GM18861 (cell line): ENCODE measurements at regions not wholly inside any gene's neighbourhood (a gene's known extent, or its start where the extent isn't known, plus 50 kb on each side); places are given as distances from the start of the nearest gene placed in this dataset.

Experiments
- ATAC-seq: cut with Tn5 transposase; IDR thresholded peaks from one replicate; pipeline ENCODE4 v1.9.1; 2021; ENCODE audit not compliant: unreplicated experiment

DNA sequence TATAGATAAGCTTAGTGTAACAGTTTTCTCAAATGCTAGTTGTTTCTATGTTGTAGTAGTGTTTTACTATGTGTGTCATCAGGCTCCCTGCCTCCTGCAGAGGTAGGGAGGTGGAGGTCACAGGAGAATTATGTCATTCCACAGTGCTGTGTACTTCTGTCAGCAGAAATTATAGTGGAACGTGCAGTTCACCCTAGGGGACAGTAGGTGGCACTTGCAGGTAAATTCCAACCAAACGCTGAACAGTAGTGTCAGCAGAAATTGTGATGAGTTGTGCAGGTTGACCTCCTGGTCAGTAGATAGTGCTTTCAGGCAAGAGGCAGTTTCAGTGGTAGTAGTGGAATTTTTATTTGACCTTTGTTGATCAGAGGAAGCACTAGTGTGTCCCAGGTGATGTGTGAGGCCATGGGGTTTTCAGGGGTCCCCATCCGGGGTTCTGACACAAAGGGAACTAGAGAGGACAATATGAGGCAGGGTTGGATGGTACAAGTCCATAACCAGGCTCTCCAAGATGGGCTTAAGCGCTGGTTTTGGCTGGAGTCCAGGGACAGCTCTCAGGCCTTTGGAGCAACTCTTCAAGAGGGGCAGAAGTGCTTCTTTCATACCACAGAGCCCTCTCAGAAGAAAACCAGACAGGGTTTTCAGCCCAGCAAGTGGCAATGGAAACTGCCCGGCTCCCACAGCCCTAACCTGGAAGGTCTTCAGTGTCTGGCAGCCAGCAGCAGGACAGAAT, 402.9 kb downstream of the CYLC2 start:
- peak; percentile 97 for ATAC-seq

DNA sequence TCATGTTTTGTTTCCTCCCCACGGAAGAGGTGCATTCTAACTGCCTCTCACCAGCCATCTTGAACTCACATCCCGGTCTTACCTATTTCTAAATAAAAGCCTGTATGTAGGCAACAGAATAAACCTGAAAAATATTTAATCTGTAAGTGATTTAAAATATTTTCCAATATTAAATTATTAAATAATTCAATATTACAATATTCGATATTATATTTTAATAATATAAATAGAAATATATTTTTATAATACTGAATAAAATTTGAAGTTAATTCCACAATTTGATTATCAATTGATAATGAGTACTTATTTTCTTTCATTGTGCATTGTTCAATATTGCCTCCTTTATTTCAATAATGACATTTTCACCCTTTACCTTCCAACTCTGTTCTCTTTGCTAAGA, 404.4 kb downstream of the CYLC2 start:
- no peak for ATAC-seq

DNA sequence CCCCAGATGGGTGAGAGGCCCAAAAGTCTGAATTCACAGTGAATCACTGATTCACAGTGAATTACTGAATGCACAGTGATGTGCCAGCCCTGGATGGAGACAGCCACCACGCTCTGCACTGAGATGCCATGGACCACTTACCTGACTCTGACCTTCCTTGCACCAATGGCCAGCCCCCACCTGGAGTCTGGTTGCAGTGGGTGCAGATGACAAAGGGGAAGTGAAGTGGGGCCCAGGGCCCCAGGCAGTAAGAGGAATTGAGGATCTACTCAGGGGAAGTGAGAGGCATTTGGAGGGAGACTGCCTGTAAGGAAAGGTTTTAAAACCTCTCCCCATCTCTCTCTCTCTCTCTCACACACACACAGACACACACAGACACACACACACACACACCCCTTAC, 412.1 kb downstream of the CYLC2 start:
- no peak for ATAC-seq

GRCh38 chr9:103410059-103410458, 414.9 kb downstream of the CYLC2 start:
- ATAC-seq: no peak

DNA sequence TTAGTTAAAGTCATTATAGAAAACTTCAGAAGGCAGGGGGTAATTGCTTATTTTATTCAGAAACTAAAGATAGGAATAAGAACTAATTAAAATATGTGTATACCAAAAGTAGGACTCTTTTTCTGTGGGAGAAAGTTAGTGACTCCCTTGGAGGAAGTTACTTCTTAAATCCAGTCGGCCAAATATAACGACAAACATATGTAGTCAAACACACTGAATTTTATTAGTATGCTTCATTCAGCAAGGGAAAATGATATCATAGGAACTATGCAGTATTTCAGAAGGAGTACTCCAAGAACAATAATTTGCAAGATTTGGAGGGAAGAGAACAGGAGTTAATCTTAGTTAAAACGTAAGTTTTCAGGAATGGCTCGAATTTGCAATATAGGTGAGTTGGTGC, 432.6 kb downstream of the CYLC2 start:
- no peak for ATAC-seq

DNA sequence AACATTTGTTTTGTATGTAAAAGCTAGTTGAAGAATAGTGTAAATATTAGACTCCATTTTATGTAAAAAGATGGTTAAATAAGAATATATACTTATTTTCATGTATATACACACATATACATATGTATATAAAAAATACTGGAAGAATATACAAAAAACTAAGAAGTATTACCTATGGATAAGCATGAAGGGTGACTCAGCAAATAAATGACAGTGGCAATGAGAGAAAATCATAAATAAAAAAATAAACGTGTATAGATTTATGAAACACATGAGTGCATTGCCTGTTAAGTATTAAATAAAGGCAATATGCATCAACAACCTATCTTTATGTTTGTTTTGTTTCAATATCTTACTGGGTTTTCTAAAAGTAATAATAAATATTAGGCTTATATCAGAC, 435.3 kb downstream of the CYLC2 start:
- no peak for ATAC-seq

DNA sequence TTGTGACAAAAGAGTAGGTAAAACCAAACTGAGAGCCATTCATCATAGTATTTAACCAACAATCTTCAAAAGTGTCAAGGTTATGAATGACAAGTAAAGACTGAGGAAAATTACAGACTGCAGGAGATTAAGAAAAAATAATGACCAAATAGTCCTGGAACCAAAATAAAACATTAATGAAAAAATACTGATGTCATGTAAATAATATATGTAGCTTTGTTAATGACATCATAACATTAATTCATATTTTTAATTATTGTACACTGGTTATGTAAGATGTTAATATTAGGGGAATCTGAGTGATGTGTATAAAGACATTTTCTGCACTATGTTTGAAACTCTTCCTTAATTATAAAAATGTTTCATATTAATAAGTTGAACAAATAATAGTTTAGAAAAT, 436.7 kb downstream of the CYLC2 start:
- no peak for ATAC-seq

DNA sequence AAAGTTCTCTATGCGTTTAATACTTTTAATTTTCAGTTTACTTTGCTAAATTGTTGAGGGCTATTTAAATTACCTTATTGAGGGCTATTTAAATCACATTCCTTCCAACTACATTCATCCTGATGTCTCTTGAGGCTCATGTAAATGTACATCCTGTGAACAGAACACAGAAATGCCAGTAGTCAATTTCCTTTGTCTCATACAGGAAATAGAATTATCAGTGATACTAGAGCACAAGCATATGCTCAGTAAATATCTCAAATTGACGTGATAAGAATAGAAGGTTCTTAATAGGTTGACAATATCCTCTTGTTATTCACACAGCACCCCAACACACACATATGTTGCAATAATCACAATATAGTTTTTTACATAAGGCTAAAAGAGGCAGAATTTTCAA, 449.0 kb downstream of the CYLC2 start:
- no peak for ATAC-seq

GRCh38 chr9:103458826-103459225, 463.7 kb downstream of the CYLC2 start:
- ATAC-seq: no peak

- no peak for ATAC-seq
These were observed 476.1 kb downstream of the CYLC2 start for GRCh38 chr9:103471241-103471640.

GRCh38 chr9:103474156-103474555, 479.0 kb downstream of the CYLC2 start:
- no peak for ATAC-seq

- ATAC-seq: no peak
These were observed 488.5 kb downstream of the CYLC2 start for GRCh38 chr9:103483471-103484096.

- ATAC-seq: no peak
These were observed 490.0 kb downstream of the CYLC2 start for GRCh38 chr9:103485138-103485537.

GRCh38 chr9:103514767-103515166, 519.6 kb downstream of the CYLC2 start:
- no peak for ATAC-seq

- no peak for ATAC-seq
These were observed 527.3 kb downstream of the CYLC2 start for GRCh38 chr9:103522409-103522808.

- ATAC-seq: no peak
These were observed 535.8 kb downstream of the CYLC2 start for GRCh38 chr9:103530934-103531333.

- no peak for ATAC-seq
These were observed 538.2 kb downstream of the CYLC2 start for GRCh38 chr9:103533318-103533717.

DNA sequence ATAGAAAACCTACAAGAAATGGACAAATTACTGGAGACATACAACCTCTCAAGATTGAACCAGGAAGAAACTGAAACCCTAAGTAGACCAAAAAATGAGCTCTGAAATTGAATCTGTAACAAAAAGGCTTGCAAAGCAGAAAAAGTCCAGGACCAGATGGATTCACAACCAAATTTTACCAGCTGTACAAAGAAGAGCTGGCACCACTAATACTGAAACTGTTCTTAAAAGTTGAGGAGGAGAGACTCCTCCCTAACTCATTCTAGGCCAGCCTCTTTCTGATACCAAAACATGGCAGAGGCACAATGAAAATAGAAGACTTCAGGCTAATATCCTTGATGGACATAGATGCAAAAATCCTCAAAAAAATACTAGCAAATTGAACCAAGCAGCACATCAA, 542.3 kb downstream of the CYLC2 start:
- ATAC-seq: no peak

DNA sequence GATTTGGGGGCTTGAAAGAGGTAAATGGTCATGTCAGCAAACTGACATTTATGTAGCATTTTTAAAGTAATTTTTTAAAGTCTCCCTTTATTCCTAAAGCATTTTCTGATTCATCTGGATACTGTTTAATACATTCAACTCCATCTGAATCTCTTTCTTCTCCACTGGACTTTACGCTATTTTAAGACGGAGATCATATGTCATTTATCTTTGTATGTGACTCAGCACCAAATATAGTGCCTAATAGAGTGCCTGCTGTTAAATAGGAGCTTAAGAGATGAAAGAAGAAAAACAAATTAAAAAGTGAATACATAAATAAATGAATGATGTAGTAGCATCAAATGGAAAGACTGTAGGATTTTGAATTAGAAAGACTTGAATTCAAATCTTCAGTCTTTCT, 548.8 kb upstream of the SMC2 start:
- no peak for ATAC-seq

GRCh38 chr9:103552712-103553111, 541.4 kb upstream of the SMC2 start:
- no peak for ATAC-seq

DNA sequence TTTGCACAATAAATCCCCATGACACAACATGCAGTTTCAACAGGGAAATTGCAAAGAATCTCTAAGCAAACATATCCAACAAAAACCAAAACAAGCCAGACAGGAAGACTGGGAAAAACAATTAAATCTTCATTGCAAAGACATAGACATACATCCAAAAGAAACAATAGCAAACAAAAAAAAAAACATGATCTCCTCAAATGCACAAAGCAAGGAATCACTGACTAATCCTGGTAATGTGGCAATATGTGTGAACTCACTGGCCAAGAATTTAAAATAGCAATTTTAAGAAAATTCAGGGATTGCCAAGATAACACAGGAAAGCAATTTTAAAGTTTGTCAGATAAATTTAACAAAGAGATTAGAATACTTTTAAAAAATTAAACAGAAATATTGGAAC, 520.1 kb upstream of the SMC2 start:
- ATAC-seq: no peak

GRCh38 chr9:103586721-103587120, 507.4 kb upstream of the SMC2 start:
- no peak for ATAC-seq

DNA sequence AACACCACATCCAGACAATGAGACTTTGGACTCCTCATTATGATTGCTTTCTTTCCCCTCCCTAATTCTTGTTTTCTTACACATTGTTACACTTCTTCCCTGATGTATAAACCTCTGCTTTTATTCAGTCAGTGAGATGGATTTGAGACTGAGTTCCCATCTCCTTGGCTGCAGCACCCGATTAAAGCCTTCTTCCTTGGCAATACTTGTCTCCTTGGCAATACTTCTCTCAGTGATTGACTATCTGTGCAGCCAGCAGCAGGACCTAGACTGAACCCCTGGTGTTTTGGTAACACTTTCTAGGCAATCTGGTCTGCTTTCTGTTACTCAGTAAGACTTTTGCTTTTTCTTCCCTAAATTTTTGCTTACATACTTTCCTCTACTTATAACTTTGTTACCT, 492.8 kb upstream of the SMC2 start:
- no peak for ATAC-seq
